K562 (cell line): ENCODE measurements at regions not wholly inside any gene's neighbourhood (a gene's known extent, or its start where the extent isn't known, plus 50 kb on each side); places are given as distances from the start of the nearest gene placed in this dataset.

Experiments used
- CSDE1 ChIP-seq, 2 experiments: fragments of 450-650 bp; IDR thresholded peaks; 2 replicates each; pipeline ENCODE4 v1.6.1; 2016; ENCODE audit warnings: mild to moderate bottlenecking in 1 of 2
- GABPB2 ChIP-seq: fragments of 250-450 bp; sonication (Bioruptor Pico); conservative IDR thresholded peaks from 2 replicates; pipeline ENCODE4 v1.5.1; 2021; ENCODE audit warnings: mild to moderate bottlenecking
- IFI16 ChIP-seq: fragments of 250-450 bp; sonication (Bioruptor Pico); IDR thresholded peaks from 2 replicates; pipeline ENCODE4 v2.1.2; 2022; ENCODE audit warnings: mild to moderate bottlenecking, inconsistent platforms
- MXD1 ChIP-seq: fragments of 250-450 bp; sonication (Bioruptor Pico); IDR thresholded peaks from 2 replicates; pipeline ENCODE4 v1.8.0; 2021; ENCODE audit warnings: borderline replicate concordance, mild to moderate bottlenecking, moderate library complexity; ENCODE audit not compliant: poor library complexity, severe bottlenecking
- NCOA2 ChIP-seq, 2 experiments: fragments of 450-650 bp; IDR thresholded peaks; 2 replicates each; pipeline ENCODE4 v1.6.1; 2018; ENCODE audit warnings: mild to moderate bottlenecking in 2 of 2, moderate library complexity in 1 of 2; ENCODE audit not compliant: partially characterized antibody in 2 of 2
- NFYB ChIP-seq: IDR thresholded peaks from 2 replicates; pipeline ENCODE4 v1.6.1; 2011; ENCODE audit warnings: mild to moderate bottlenecking, moderate library complexity; ENCODE audit not compliant: insufficient read length; ENCODE audit errors: extremely low read depth
- NR3C1 ChIP-seq: sonication (generic); formaldehyde crosslinking; IDR thresholded peaks from 2 replicates; pipeline ENCODE4 v1.8.1; 2022; ENCODE audit warnings: missing genetic modification reagents
- RBM39 ChIP-seq: fragments of 200-400 bp; formaldehyde crosslinking; optimal IDR thresholded peaks from 2 replicates; pipeline ENCODE3; 2018; ENCODE audit warnings: low read depth, low read length
- SFPQ ChIP-seq: fragments of 200-400 bp; formaldehyde crosslinking; IDR thresholded peaks from 2 replicates; pipeline ENCODE4 v1.6.1; 2017; ENCODE audit warnings: mild to moderate bottlenecking, low read depth, low read length, moderate library complexity
- SMARCA4 ChIP-seq: fragments of 450-650 bp; IDR thresholded peaks from 2 replicates; pipeline ENCODE4 v1.6.1; 2016
- SNRNP70 ChIP-seq: fragments of 200-400 bp; formaldehyde crosslinking; optimal IDR thresholded peaks from 2 replicates; pipeline ENCODE3; 2017; ENCODE audit warnings: low read depth, low read length
- SREBF1 ChIP-seq: fragments of 150-350 bp; IDR thresholded peaks from 2 replicates; pipeline ENCODE4 v1.6.1; 2014; ENCODE audit warnings: antibody characterized with exemption, low read depth, low read length, borderline replicate concordance
- STAT6 ChIP-seq: sonication (generic); formaldehyde crosslinking; IDR thresholded peaks from 2 replicates; pipeline ENCODE4 v1.8.1; 2023; ENCODE audit warnings: mild to moderate bottlenecking, missing genetic modification reagents
- TFAM ChIP-seq: fragments of 250-450 bp; sonication (Bioruptor Pico); conservative IDR thresholded peaks from 2 replicates; pipeline ENCODE4 v1.5.0; 2021; ENCODE audit warnings: mild to moderate bottlenecking, moderate library complexity
- THRB ChIP-seq: fragments of 450-650 bp; formaldehyde crosslinking; conservative IDR thresholded peaks from 2 replicates; pipeline ENCODE4 v1.4.0; 2022; ENCODE audit warnings: mild to moderate bottlenecking, missing genetic modification characterization
- XRCC4 ChIP-seq: IDR thresholded peaks from one replicate; pipeline ENCODE4 v1.6.1; 2011; ENCODE audit not compliant: insufficient read depth, insufficient read length; ENCODE audit errors: extremely low read depth
- ZNF277 ChIP-seq: fragments of 250-450 bp; sonication (Bioruptor Pico); IDR thresholded peaks from 2 replicates; pipeline ENCODE4 v1.8.0; 2022; ENCODE audit warnings: inconsistent platforms, mild to moderate bottlenecking, moderate library complexity, borderline replicate concordance
- TF ChIP-seq, protein P1 (sequence below): fragments of 450-650 bp; IDR thresholded peaks from 2 replicates; pipeline ENCODE4 v1.6.1; 2017; ENCODE audit warnings: mild to moderate bottlenecking, moderate library complexity

DNA sequence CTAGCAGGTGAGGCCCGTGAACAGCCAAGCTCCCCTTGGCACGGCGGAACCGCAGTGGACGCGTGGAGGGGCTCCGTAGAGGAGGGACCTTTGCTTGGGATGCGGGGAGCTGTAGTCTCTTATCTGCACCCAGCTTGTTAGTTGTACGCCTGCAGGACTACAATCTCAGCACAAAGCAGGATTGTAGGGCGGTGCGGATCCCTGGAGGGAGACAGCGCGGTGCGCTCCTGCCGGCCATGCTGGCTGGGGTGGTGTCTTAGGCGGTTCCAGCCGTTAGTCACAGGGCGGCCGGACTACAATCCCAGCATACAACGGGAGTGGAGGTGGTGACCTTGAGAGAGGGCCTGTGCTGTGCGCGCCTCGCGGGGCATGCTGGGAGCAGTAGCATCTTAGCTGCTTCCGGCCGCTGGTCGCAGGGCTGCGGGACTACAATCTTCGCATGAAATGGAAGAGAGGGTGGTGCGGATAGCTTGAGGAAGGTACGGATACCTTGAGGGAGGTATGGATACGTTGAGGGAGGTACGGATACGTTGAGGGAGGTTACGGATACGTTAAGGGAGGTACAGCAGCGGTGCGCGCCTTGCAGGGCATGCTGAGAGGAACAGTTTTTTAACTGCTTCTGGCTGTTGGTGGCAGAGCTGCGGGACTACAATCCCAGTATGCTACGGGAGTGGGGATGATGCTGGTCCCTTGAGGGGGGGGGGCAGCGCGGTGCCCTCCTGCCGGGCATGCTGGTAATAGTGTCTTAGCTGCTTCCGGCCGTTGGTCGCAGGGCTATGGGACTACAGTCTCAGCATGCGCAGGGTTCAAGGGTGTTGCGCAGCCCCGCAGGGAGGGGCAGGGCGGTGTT lies 1419.1 kb downstream of the UQCRFS1 start (continued):
- TF ChIP-seq, protein P1, sequence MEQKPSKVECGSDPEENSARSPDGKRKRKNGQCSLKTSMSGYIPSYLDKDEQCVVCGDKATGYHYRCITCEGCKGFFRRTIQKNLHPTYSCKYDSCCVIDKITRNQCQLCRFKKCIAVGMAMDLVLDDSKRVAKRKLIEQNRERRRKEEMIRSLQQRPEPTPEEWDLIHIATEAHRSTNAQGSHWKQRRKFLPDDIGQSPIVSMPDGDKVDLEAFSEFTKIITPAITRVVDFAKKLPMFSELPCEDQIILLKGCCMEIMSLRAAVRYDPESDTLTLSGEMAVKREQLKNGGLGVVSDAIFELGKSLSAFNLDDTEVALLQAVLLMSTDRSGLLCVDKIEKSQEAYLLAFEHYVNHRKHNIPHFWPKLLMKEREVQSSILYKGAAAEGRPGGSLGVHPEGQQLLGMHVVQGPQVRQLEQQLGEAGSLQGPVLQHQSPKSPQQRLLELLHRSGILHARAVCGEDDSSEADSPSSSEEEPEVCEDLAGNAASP = no peak
- no peak for TF ChIP-seq RBM39
- no peak for TF ChIP-seq NR3C1 (CRISPR knock-in tag)
- no peak for TF ChIP-seq STAT6 (CRISPR knock-in tag)
- no peak for TF ChIP-seq IFI16 (CRISPR knock-in tag)
- no peak for TF ChIP-seq GABPB2 (CRISPR knock-in tag)
- no peak for TF ChIP-seq MXD1 (CRISPR knock-in tag)
- TF ChIP-seq ZNF277 (CRISPR knock-in tag) = no peak
- no peak for TF ChIP-seq NFYB
- TF ChIP-seq SNRNP70 = no peak
- no peak for TF ChIP-seq NCOA2 (IDR thresholded peaks at IDR 0.05; ENCODE audit: partially characterized antibody in 2 of 2)
- no peak for TF ChIP-seq XRCC4
- TF ChIP-seq TFAM (CRISPR knock-in tag) = no peak
- no peak for TF ChIP-seq SREBF1
- no peak for TF ChIP-seq THRB (CRISPR knock-in tag)
- no peak for TF ChIP-seq SFPQ
- TF ChIP-seq SMARCA4 = no peak
- TF ChIP-seq CSDE1 (IDR thresholded peaks at IDR 0.05) = no peak
